Esophagus muscularis mucosa (tissue), 3 donors: ENCODE measurements at regions not wholly inside any gene's neighbourhood (a gene's known extent, or its start where the extent isn't known, plus 50 kb on each side); places are given as distances from the start of the nearest gene placed in this dataset.

Experiments
- CTCF ChIP-seq, 3 experiments: fragments of 200-600 bp in 2 of 3; fragments of 450-650 bp in 1 of 3; sonication (generic) in 2 of 3; IDR thresholded peaks; one replicate each; pipeline ENCODE4 v1.5.1; 2017 to 2019; ENCODE audit warnings: antibody characterized with exemption in 3 of 3, mild to moderate bottlenecking in 2 of 3, moderate library complexity in 1 of 3
- EP300 ChIP-seq: sonication (generic); formaldehyde crosslinking; IDR thresholded peaks from one replicate; pipeline ENCODE4 v1.6.1; 2017; ENCODE audit warnings: antibody characterized with exemption

DNA sequence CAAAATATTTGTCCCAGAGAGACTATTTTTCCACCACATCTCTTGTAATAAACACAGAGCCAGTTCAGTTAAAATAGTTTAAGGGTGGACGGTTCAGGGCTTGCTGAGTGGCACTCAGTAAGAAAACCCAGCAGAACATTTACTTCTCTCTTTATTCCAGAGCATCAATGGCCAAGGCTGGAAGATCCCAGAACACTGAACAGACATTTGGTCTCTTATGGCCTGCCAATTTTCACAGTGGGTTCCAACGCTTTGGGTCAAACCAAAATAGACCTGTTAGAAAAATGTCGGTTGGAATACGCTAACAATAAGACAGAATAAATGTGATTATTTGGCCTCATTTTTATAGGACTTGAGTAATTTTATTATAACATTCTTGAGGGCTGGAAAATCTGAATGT is 580.3 kb upstream of the TMEFF2 start:
- TF ChIP-seq CTCF (IDR thresholded peaks at IDR 0.05) (no peak), EP300 (no peak)
